Neural crest cell (in vitro differentiated cells): ENCODE measurements at regions not wholly inside any gene's neighbourhood (a gene's known extent, or its start where the extent isn't known, plus 50 kb on each side); places are given as distances from the start of the nearest gene placed in this dataset.

Source experiments
- DNase-seq: peaks from one replicate; pipeline ENCODE4 v3.0.0; 2021; ENCODE audit warnings: low read depth, mixed read lengths, low spot score
- H3K27ac Mint-ChIP-seq: one replicate; pipeline ENCODE4 v1.8.0; 2021; ENCODE audit warnings: mild to moderate bottlenecking, mixed read lengths; ENCODE audit not compliant: unreplicated experiment
- H3K27me3 Mint-ChIP-seq: 2 replicates; pipeline ENCODE4 v1.8.0; 2021; ENCODE audit warnings: low read depth, mild to moderate bottlenecking, mixed read lengths
- H3K36me3 Mint-ChIP-seq: 2 replicates; pipeline ENCODE4 v1.8.0; 2021; ENCODE audit warnings: low read depth, mild to moderate bottlenecking, mixed read lengths
- H3K4me1 Mint-ChIP-seq: 2 replicates; pipeline ENCODE4 v1.8.0; 2021; ENCODE audit warnings: mixed read lengths
- H3K4me3 Mint-ChIP-seq: one replicate; pipeline ENCODE4 v1.8.0; 2021; ENCODE audit warnings: mild to moderate bottlenecking, mixed read lengths
- H3K9me3 Mint-ChIP-seq: 2 replicates; pipeline ENCODE4 v1.8.0; 2021; ENCODE audit warnings: mixed read lengths
- TF ChIP-seq, protein P1 (sequence below): fragments of 200-600 bp; sonication (generic); conservative IDR thresholded peaks from 2 replicates; pipeline ENCODE4 v1.5.0; 2021; ENCODE audit warnings: antibody characterized with exemption, mild to moderate bottlenecking

DNA sequence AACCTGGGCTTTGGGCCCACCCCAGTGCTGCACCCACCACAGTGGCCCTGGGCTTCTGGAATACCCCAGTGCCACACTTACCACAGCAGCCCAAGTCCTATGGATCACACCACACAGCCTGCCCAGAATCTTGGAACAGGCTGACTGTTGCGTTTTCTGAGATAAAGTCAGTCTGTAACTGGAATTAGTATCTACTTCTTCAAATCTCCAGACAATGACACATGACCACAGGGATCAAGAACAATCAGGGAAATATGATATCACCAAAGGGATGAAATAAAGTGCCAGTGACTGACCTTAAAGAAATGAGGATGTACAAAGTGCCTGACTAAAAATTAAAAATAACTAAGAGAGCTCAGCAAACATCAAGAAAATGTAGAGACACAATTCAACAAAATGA is 239.7 kb upstream of the PLD5 start:
- Mint-ChIP-seq H3K27me3 (no peaks in the 10 kb centered on the region), H3K27ac (no peak overlapping the region), H3K4me1 (no peaks in the 10 kb centered on the region), H3K4me3 (no peak overlapping the region), H3K9me3 (peaks cover 8% of the 10 kb centered on the region), H3K36me3 (peaks cover 6% of the 10 kb centered on the region)
- TF ChIP-seq, protein P1, sequence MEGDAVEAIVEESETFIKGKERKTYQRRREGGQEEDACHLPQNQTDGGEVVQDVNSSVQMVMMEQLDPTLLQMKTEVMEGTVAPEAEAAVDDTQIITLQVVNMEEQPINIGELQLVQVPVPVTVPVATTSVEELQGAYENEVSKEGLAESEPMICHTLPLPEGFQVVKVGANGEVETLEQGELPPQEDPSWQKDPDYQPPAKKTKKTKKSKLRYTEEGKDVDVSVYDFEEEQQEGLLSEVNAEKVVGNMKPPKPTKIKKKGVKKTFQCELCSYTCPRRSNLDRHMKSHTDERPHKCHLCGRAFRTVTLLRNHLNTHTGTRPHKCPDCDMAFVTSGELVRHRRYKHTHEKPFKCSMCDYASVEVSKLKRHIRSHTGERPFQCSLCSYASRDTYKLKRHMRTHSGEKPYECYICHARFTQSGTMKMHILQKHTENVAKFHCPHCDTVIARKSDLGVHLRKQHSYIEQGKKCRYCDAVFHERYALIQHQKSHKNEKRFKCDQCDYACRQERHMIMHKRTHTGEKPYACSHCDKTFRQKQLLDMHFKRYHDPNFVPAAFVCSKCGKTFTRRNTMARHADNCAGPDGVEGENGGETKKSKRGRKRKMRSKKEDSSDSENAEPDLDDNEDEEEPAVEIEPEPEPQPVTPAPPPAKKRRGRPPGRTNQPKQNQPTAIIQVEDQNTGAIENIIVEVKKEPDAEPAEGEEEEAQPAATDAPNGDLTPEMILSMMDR: no peak
- DNase-seq: no peak

DNA sequence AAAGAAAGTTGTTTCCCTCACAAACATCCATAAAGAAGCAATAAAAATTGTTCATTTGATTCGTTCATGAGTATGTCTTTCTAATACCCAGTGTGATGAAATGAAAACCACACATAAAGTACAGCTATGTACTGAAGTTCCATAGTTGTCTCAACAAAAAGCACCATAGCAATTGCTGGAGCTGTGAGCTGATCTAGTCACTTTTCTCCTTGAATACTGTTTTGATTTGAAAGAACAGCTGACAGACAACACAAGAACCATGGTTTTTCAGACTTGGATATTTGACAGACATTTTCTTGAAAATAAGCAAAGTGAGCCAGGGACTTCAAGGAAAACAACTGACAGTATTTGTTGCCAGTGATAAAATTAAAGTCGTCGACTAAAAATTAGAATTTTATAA is 237.1 kb upstream of the PLD5 start:
- peaks cover 9% of the 10 kb centered on the region for H3K9me3 Mint-ChIP-seq
- peaks cover 6% of the 10 kb centered on the region for H3K36me3 Mint-ChIP-seq
- no peak for DNase-seq
- no peak overlapping the region for H3K4me3 Mint-ChIP-seq
- no peaks in the 10 kb centered on the region for H3K27me3 Mint-ChIP-seq
- H3K4me1 Mint-ChIP-seq: no peaks in the 10 kb centered on the region
- H3K27ac Mint-ChIP-seq: no peak overlapping the region
- TF ChIP-seq, protein P1: no peak

DNA sequence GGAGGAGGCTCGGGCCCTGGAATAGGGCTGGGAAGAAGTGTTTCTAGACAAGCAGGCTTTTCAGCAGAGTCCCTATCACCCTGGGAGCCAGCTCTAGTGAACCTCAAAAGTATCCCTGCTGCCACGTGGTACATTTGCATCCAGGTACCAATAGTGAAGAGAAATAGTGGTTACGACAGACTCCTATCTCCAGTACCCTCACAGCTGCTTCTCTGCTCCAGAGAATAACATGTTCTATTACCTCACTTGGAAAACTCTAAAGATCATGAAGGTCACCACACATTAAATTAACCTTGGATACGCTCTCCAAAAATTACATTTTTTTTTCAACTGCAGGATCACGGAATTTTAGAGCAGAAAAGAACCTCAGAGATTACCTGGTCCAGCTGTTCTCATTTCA is 230.4 kb upstream of the PLD5 start:
- H3K36me3 Mint-ChIP-seq: no peaks in the 10 kb centered on the region
- no peak overlapping the region for H3K27ac Mint-ChIP-seq
- H3K4me1 Mint-ChIP-seq: no peaks in the 10 kb centered on the region
- no peaks in the 10 kb centered on the region for H3K27me3 Mint-ChIP-seq
- TF ChIP-seq, protein P1: no peak
- no peak for DNase-seq
- no peak overlapping the region for H3K4me3 Mint-ChIP-seq
- H3K9me3 Mint-ChIP-seq: peaks cover 4% of the 10 kb centered on the region

DNA sequence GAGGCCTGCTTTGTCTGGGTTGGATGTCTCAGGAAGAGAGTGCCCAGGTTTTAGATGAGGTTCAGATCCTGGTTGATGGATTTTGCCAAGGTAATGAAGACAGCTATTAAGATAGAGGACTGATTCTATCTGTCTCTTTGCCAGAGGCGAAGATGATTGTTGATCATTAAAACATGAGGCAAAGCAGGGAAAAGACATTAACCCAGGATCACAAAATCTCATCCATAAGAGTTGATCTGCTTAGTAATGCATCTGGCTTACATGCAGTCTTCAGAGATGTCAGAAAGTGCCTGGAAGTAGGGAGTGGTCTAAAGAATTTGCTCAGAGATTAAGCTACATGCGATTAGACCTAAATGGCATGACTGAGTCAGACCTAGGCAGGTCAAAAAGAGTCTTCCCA is 229.6 kb upstream of the PLD5 start:
- H3K9me3 Mint-ChIP-seq: peaks cover 4% of the 10 kb centered on the region
- no peaks in the 10 kb centered on the region for H3K4me1 Mint-ChIP-seq
- H3K27ac Mint-ChIP-seq: no peak overlapping the region
- H3K4me3 Mint-ChIP-seq: no peak overlapping the region
- H3K27me3 Mint-ChIP-seq: no peaks in the 10 kb centered on the region
- no peaks in the 10 kb centered on the region for H3K36me3 Mint-ChIP-seq
- DNase-seq: no peak
- TF ChIP-seq, protein P1: no peak

- TF ChIP-seq, protein P1: no peak
- no peaks in the 10 kb centered on the region for H3K36me3 Mint-ChIP-seq
- no peaks in the 10 kb centered on the region for H3K9me3 Mint-ChIP-seq
- no peak overlapping the region for H3K27ac Mint-ChIP-seq
- H3K27me3 Mint-ChIP-seq: no peaks in the 10 kb centered on the region
- no peak for DNase-seq
- H3K4me3 Mint-ChIP-seq: no peak overlapping the region
- H3K4me1 Mint-ChIP-seq: peaks cover 15% of the 10 kb centered on the region
These were observed 222.7 kb upstream of the PLD5 start for GRCh38 chr1:242747233-242747632.

DNA sequence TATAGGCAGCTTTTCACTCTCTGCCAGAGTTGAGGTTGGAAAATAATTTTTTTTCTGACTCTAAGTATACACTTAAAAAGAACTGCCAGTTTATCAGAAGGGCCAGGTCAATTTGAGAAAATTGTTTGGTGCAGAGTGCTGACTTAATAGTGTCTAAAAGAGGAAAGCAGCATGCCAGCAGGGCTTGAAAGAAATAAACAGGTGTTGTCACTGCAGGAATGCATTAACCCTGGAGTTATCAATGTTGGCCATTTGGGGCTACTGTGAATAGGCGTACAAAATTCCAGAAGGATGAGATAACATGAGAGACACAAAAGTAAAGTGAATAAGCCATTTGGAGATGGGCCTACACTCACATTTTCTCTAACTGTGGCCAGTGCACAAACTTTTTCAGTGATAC is 220.6 kb upstream of the PLD5 start:
- H3K4me3 Mint-ChIP-seq: no peak overlapping the region
- H3K9me3 Mint-ChIP-seq: peaks cover 6% of the 10 kb centered on the region
- no peaks in the 10 kb centered on the region for H3K36me3 Mint-ChIP-seq
- H3K27ac Mint-ChIP-seq: no peak overlapping the region
- peaks cover 15% of the 10 kb centered on the region for H3K4me1 Mint-ChIP-seq
- H3K27me3 Mint-ChIP-seq: no peaks in the 10 kb centered on the region
- DNase-seq: no peak
- TF ChIP-seq, protein P1: no peak
